ENCODE measurements at regions not wholly inside any gene's neighbourhood (a gene's known extent, or its start where the extent isn't known, plus 50 kb on each side); places are given as distances from the start of the nearest gene placed in this dataset.

GRCh38 chr5:171580502-171581265, 161.2 kb downstream of the FGF18 start:
- ChIA-PET POLR2A (no interaction called here), CTCF (ENCODE audit: low intra/inter-chr PET ratio, low total read pairs) (no interaction called here)
- intact Hi-C loops (cut with micrococcal nuclease; ENCODE audit: unreplicated experiment), result no loop called here
- Histone ChIP-seq H3K4me1 (ENCODE audit: insufficient read depth, low read length) (no peaks in the 10 kb centered on the region), H2AFZ (ENCODE audit: low read length) (no peak overlapping the region), H3K9me3 (ENCODE audit: low read length) (no peaks in the 10 kb centered on the region), H3K9ac (ENCODE audit: insufficient read depth, low read depth, low read length) (no peak overlapping the region), H3K4me2 (ENCODE audit: low read depth, low read length) (no peak overlapping the region), H3K27me3 (ENCODE audit: control insufficient read depth in 1 of 2, insufficient read depth in 2 of 2, low read length in 2 of 2) (peaks cover 2 to 24% of the 10 kb centered on the region in 2 experiments; a peak in 3 of 5 replicates), H3K36me3 (replicated peaks in 1 of 2; ENCODE audit: control insufficient read depth in 1 of 2, insufficient read depth in 2 of 2, low read length in 2 of 2) (no peaks in the 10 kb centered on the region), H3K79me2 (ENCODE audit: insufficient read depth, low read length) (no peaks in the 10 kb centered on the region), H3K4me3 (replicated peaks in 1 of 3; ENCODE audit: insufficient read depth in 1 of 3, low read depth in 2 of 3, low read length in 3 of 3) (no peak overlapping the region), H4K20me1 (ENCODE audit: insufficient read depth, low read length) (no peaks in the 10 kb centered on the region), H3K27ac (ENCODE audit: extremely low read length, insufficient read depth, low read length) (no peak overlapping the region)
- in situ Hi-C loops (cut with HindIII; ENCODE audit: extremely low pct_ligation_motif_present, low pct_unique_long_range_greater_than_20kb), result no loop called here
- ATAC-seq, result no peak
- DNase-seq (ENCODE audit: low spot score), result no peak
- BruUV-seq (replicated peaks), result no TSS peak
- no peak for TF ChIP-seq ZUFSP (CRISPR knock-in tag; IDR thresholded peaks at IDR 0.05; ENCODE audit: borderline replicate concordance)
- FAIRE-seq, result no peak
- 16% methylated on average over 6 of the region's 9 CpGs for WGBS (ENCODE audit: low lambda C conversion rate)

- intact Hi-C loops (cut with micrococcal nuclease; ENCODE audit: unreplicated experiment), result no loop called here
- in situ Hi-C loops (cut with HindIII; ENCODE audit: extremely low pct_ligation_motif_present, low pct_unique_long_range_greater_than_20kb), result no loop called here
- Histone ChIP-seq H3K9me3 (ENCODE audit: low read length) (no peaks in the 10 kb centered on the region), H4K20me1 (ENCODE audit: insufficient read depth, low read length) (no peaks in the 10 kb centered on the region), H2AFZ (ENCODE audit: low read length) (no peak overlapping the region), H3K36me3 (replicated peaks in 1 of 2; ENCODE audit: control insufficient read depth in 1 of 2, insufficient read depth in 2 of 2, low read length in 2 of 2) (no peaks in the 10 kb centered on the region), H3K27me3 (ENCODE audit: control insufficient read depth in 1 of 2, insufficient read depth in 2 of 2, low read length in 2 of 2) (peaks cover 2 to 21% of the 10 kb centered on the region in 2 experiments; a peak in 2 of 5 replicates), H3K4me2 (ENCODE audit: low read depth, low read length) (no peak overlapping the region), H3K4me3 (replicated peaks in 1 of 3; ENCODE audit: insufficient read depth in 1 of 3, low read depth in 2 of 3, low read length in 3 of 3) (no peak overlapping the region), H3K27ac (ENCODE audit: extremely low read length, insufficient read depth, low read length) (no peak overlapping the region), H3K4me1 (ENCODE audit: insufficient read depth, low read length) (no peaks in the 10 kb centered on the region), H3K9ac (ENCODE audit: insufficient read depth, low read depth, low read length) (no peak overlapping the region), H3K79me2 (ENCODE audit: insufficient read depth, low read length) (no peaks in the 10 kb centered on the region)
- ATAC-seq, result no peak
- no peak for DNase-seq (ENCODE audit: low spot score)
- FAIRE-seq, result no peak
- ChIA-PET POLR2A (no interaction called here), CTCF (ENCODE audit: low intra/inter-chr PET ratio, low total read pairs) (no interaction called here)
- 7% methylated on average over 3 of the region's 7 CpGs for WGBS (ENCODE audit: low lambda C conversion rate)
- no TSS peak for BruUV-seq (replicated peaks)
- TF ChIP-seq SRY (CRISPR knock-in tag; IDR thresholded peaks at IDR 0.05), result no peak
- TF ChIP-seq MXD4 (CRISPR knock-in tag; IDR thresholded peaks at IDR 0.05), result no peak
- TF ChIP-seq PAF1 (CRISPR knock-in tag; IDR thresholded peaks at IDR 0.05), result no peak
- TF ChIP-seq HBP1 (CRISPR knock-in tag; IDR thresholded peaks at IDR 0.05; ENCODE audit: low read depth), result no peak
- no peak for TF ChIP-seq ARID5B (CRISPR knock-in tag; IDR thresholded peaks at IDR 0.05)
- TF ChIP-seq PCBP2 (optimal IDR thresholded peaks at IDR 0.05; ENCODE audit: low read depth, low read length, poor library complexity, severe bottlenecking), result no peak
Measured at GRCh38 chr5:171581781-171582180, 162.3 kb downstream of the FGF18 start.

All from HepG2 (cell line).